GOT3 (cell line): ENCODE measurements at regions not wholly inside any gene's neighbourhood (a gene's known extent, or its start where the extent isn't known, plus 50 kb on each side); places are given as distances from the start of the nearest gene placed in this dataset.

ENCODE experiments used
- DNase-seq: peaks from one replicate; lab custom pipeline; 2025; ENCODE audit warnings: mixed read lengths; lab: John Stamatoyannopoulos, UW

DNA sequence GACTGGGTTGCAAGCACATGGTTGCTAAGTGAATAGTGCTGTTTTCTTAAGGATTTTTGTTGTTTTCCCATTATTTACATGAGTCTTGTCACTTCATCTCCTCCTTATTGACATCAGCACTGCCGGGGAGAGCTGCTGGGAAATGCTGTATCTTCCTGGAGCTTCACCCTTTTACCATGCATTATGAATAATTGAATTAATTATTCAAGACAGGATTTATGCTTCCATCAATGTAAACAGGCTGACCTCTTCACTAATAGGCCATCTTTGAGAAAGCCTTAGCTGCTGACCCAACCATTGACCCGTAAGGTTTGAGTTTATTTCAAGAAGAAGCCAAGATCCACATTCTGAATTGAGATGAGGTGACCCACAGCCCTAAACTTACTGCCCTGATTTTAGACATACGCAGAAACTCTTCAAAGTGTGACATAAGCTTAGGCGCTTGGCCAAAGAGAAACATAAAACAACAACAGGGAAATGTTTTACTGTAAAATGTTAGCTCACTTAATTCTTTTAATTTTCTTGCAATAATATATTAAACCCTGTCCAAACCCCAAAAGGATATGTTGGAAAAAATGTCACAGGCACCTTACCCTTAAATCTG lies 365.5 kb upstream of the SYT4 start:
- no peak for DNase-seq

GRCh38 chr18:43648002-43648401 lies 370.7 kb upstream of the SYT4 start:
- no peak for DNase-seq

DNA sequence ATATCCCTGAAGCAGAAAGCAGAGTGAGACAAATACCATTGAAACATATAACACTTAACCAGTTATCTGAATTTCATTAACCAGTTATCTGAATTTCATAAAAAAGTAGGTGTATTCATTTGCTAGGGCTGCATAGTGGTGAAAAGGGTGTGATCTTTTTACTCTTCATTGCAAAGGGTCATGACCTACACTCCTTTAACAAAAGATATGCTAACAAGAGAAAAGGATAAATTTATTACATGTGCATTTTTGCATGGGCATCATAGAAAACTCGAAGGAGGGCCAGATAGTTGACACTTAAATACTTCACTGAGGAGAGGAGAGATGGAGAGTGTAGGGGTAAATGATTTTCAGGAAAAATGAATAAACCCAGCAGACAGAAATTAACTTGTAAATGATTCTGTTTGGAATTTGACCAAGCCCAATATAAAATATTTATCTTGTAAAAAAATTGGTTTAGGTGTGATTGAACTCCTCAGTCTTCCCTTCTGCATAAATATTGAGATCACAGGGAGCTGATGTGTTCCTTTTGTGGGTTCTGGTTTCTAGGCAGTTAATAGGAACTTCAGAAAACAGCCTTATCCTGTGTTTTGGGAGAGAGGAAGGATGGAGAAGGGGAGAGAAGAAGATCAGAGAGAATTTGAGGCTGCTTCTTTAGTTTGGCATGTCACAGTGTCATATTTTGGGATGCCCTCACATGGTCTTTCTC lies 372.5 kb upstream of the SYT4 start:
- no peak for DNase-seq

DNA sequence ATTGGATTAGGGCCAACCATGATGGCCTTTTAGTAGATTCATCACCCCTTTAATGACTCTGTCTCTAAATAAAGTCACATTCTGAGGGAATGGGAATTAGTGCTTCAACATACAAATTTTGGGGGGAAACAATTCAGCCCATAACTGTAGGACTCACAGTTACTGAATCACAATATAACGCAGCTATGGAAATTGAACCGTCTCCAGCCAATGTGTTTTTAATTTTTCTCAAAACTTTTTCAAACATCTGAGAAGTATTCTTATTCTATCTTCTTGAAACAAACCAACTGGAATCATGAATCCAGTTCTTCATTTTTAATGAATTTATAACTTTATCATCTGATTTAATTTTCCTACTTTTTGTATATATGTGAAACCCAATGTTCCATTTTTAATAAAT lies 373.1 kb upstream of the SYT4 start:
- DNase-seq, result no peak

DNA sequence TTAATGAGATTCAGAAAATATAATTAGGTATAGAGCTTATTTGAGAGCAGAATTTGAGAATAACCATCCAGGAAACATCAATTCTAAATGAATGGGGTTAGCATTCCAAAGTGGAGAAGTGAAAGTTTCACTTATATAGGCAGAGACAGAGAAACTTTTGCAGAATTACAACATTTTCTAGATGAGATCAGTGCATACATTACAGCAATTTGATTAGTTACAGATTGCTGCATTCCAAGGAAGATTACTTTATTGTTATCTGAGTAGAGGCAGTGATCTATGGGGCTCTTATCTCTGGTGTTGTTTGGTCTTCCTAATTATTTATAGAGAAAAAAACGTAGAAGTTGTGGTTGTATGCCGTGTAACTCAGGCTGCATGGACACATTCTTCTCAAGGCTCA lies 373.8 kb upstream of the SYT4 start:
- no peak for DNase-seq

DNA sequence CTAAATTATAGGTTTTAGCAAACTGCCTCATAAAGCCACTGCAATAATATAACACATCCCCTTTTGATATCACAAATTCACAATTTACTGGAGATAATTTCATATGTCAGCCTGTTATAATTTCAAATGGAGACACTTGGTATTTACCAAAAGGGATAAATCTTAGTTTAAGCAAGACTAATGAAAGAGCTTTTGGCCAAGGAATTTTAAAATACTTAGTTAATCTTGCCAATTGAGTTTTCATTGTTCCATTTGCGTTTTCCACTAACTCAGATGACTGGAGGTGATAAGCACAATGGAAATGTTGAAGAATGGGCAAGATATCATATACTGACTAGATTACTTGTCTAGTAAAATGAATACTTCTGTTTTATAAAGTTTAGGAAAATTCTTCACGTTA lies 379.3 kb upstream of the SYT4 start:
- no peak for DNase-seq

- no peak for DNase-seq
Observed at GRCh38 chr18:43661570-43661969, 384.3 kb upstream of the SYT4 start.

DNA sequence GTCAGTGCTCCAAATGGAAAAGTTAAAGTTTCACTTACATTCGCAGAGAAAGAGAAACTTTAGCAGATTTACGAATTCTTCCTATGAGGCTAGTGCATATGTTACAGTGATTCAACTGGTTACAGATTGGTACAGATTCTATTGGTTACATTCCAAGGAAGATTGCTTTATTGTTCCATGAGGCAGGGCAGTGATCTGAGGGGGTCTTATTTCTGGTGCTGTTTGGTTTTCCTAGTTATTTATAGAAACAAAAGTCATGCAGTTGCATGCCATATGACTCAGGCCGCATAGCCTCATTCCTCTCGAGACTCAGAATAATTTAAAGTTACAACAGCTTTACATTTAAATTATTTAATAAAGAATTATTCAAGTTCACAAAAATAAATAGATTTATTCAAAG lies 385.4 kb upstream of the SYT4 start:
- no peak for DNase-seq

DNA sequence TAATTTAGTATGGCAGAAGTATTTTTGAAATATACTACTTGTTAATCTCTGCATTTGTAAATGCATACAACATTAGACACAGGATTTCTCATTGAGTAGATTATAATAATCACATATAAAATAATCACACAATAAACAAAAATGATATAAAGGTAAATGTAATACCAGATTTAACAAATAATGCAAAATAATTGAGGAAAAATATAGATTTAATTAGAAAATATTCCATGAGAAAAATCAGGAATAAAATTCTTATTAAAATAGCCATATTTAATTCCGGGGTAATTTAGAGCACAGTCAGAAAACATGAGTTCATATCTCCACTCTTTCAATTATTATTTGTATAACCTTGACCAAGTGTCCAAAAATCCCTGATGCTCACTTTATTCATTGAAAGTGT lies 385.9 kb upstream of the SYT4 start:
- DNase-seq, result no peak

- DNase-seq, result no peak
Observed at GRCh38 chr18:43664487-43665008, 387.3 kb upstream of the SYT4 start.

DNA sequence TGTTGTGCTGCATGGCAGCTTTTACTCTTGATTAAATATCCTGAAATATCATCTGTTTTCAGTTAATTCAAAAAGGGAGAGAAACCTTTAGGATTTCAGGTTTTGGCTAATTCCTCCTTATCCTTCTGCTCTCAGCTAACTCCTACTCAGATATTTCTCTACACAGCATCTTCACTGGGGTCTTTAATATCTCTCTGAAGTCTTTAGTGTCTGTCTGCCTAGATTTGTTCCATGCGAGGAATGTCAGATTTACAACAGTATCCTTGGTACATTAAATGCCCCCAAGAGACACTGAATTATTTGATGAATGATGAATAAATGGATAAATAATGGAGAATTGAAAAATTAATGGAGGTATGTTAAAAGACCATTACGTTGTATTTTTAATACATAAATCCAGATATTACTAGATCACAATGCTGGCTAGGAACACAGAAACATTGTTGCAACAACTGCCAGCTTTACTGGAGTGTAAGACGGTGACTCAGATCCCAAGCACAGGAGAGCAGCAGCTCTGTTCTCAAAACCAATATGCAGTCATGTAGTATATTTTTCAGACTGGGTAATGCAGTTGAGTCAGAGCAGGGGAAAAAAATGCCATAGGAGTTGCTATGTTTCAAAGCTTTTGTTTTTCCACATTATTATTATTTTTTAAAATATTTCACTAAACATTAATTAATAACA lies 388.0 kb upstream of the SYT4 start:
- no peak for DNase-seq

- DNase-seq, result no peak
Observed at GRCh38 chr18:43668866-43669265, 391.6 kb upstream of the SYT4 start.

DNA sequence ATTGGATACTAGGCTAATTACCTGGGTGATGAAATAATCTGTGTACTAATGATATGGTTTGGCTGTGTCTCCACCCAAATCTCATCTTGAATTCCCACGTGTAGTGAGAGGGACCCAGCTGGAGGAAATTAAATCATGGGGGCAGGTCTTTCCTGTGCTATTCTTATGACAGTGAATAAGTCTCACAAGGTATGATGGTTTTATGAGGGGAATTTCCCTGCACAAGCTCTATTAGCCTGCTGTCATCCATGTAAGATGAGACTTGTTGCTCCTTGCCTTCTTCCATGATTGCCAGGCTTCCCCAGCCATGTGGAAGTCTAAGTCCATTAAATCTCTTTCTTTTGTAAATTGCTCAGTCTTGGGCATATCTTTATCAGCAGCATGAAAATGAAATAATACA lies 394.1 kb upstream of the SYT4 start:
- no peak for DNase-seq

- no peak for DNase-seq
Observed at GRCh38 chr18:43680096-43680495, 402.8 kb upstream of the SYT4 start.

DNA sequence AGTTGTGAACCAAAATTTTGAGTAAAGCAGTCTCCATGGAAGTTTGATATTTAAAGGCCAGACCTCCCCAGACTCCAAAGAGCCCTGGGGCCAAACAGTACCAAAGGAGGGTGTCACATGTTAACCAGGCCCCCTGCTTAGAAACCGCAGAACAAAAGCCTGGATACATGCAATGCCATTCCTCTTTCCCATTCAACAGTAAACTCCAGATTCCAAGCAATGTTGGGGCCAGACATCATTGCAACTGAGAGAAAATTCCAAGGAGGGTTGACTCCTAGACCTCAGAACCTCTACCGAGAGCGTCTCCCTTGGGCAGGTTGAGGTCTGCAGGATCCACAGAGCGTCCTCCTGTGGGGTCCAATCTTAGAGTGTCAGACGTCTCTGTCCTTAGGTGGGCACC lies 404.4 kb upstream of the SYT4 start:
- DNase-seq, result no peak

GRCh38 chr18:43682196-43682595 lies 404.9 kb upstream of the SYT4 start:
- DNase-seq, result no peak

DNA sequence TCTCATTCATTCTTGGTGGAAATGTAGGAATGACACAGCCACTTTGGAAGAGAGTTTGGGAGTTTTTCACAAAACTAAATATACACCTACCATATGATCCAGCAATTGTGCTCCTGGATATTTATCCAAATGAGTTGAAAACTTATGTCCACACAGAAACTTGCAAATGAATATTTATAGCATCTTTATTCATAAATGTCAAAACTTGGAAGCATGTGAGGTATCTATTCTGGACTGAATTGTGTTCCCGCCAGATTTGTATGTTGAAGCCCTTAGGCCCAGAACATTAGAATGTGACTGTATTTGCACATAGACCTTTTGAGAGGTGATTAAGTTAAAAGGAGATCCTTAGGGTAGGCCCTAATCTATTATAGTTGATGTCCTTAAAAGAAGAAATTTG lies 409.4 kb upstream of the SYT4 start:
- DNase-seq, result no peak

DNA sequence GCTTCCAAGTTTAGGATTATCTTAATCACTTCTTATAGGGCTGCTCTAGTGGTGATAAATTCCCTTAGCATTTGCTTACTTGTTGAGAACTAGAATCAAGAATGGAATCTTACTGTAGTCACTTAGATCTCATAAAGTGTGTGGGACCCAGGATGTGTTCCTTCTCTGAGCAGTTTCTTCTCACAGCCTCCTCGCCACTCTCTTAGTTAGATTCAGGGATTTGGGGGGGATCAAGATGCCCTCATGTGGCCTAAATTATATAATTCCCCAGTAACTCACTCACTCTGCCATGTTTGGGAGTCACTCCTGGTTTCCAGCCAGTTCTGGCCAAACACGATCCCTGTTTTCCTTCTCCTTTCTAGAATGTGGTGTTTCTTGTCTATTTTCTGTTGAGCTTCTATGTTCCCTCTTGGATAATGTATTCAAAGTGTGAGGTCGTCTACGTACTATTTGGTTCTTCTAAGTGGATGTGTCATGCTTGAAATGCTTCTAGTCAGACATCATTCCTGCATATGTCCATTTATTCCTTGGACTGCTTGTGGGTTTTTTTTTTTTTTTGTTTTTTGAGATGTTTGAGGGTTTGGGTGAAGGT lies 414.9 kb upstream of the SYT4 start:
- no peak for DNase-seq

DNA sequence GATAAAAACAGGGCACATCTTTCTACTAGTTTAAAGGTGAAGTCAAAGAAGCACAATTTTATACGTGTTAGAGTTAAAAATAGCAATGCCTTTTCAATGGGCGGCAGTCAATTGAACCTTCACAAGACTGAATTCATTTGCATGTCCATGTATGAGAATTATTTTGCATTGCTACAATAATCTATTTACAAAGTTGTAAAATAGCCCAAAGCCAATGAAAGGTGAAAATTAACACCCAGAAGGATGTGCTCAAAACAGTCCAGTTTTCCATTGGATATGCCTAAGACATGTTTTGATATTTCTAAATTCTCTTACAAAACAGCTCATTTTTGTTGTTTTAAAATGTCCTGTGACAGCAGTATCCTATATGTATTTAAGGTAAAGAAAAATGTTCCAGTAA lies 425.1 kb upstream of the SYT4 start:
- no peak for DNase-seq

- no peak for DNase-seq
Observed at GRCh38 chr18:43703050-43703449, 425.8 kb upstream of the SYT4 start.

DNA sequence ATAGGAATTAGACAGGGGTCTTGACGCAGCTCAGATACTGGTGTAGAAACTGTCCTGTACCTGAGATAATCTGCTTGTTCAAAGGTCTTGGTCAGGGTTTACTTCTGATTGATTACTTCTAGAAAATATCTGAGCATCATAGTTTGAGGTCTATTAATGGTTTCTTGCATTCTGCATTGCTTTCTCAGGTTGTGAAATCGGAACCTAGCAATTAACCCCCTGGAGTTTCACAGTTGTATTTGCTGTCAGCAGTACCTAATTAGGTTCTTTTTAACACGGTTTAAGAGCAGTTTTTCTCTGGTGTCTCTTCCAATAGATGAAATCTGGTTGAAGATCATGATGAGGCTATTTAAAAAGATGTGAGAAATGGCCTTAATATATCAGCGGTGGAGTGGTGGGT lies 428.6 kb upstream of the SYT4 start:
- no peak for DNase-seq

DNA sequence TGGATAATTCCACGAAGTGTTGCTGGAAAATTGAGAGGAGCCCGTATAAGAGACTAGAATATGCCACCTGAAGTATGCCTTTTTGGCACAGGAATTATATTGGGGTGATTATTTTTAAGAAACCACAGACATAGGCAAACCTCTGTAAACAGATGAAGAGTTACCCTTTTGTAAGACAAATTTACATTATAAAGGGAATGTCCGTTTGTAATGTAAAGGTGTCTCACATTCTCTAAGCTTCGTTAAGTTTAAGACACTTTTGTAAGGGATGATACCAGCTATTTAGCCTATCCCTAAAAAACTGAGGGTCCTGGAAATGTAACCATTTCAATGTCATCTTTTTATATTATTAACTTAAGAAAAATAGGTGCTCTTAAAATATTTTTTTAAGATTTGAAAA lies 432.8 kb upstream of the SYT4 start:
- DNase-seq, result no peak
